KMS-11 (cell line): ENCODE measurements at regions not wholly inside any gene's neighbourhood (a gene's known extent, or its start where the extent isn't known, plus 50 kb on each side); places are given as distances from the start of the nearest gene placed in this dataset.

Experiments
- H2AFZ ChIP-seq: fragments of 200-600 bp; sonication (generic); 2 replicates; pipeline ENCODE4 v1.6.1; 2016; ENCODE audit warnings: antibody characterized with exemption, mixed run types, low read depth
- H3K27ac ChIP-seq: fragments of 200-600 bp; sonication (generic); 2 replicates; pipeline ENCODE4 v1.6.1; 2016; ENCODE audit warnings: mild to moderate bottlenecking, mixed run types
- H3K27me3 ChIP-seq: fragments of 200-600 bp; sonication (generic); 2 replicates; pipeline ENCODE4 v1.6.1; 2017; ENCODE audit warnings: mild to moderate bottlenecking, low read depth, mixed run types, moderate library complexity; ENCODE audit not compliant: insufficient read depth
- H3K36me3 ChIP-seq: fragments of 200-600 bp; sonication (generic); 2 replicates; pipeline ENCODE4 v1.6.1; 2017; ENCODE audit warnings: mild to moderate bottlenecking, mixed run types; ENCODE audit not compliant: insufficient read depth
- H3K4me1 ChIP-seq: fragments of 200-600 bp; sonication (generic); 2 replicates; pipeline ENCODE4 v1.6.1; 2016; ENCODE audit warnings: mild to moderate bottlenecking, low read depth, mixed run types; ENCODE audit not compliant: poor library complexity, severe bottlenecking
- H3K4me2 ChIP-seq: fragments of 200-600 bp; sonication (generic); 2 replicates; pipeline ENCODE4 v1.7.0; 2016; ENCODE audit warnings: mild to moderate bottlenecking, mixed run types
- H3K4me3 ChIP-seq: fragments of 200-600 bp; sonication (generic); IDR thresholded peaks from 2 replicates; pipeline ENCODE4 v1.6.1; 2017; ENCODE audit warnings: low read depth, low read length, mixed read lengths; ENCODE audit not compliant: insufficient read depth
- H3K79me2 ChIP-seq: fragments of 200-600 bp; sonication (generic); 2 replicates; pipeline ENCODE4 v1.6.1; 2016; ENCODE audit warnings: low read depth, mixed run types; ENCODE audit not compliant: insufficient read depth
- H3K9ac ChIP-seq: fragments of 200-600 bp; sonication (generic); 2 replicates; pipeline ENCODE4 v1.6.1; 2016; ENCODE audit warnings: mild to moderate bottlenecking, mixed run types
- H4K20me1 ChIP-seq: fragments of 200-600 bp; sonication (generic); 2 replicates; pipeline ENCODE4 v1.6.1; 2016; ENCODE audit warnings: mild to moderate bottlenecking, mixed run types; ENCODE audit not compliant: insufficient read depth
- CTCF ChIP-seq: fragments of 200-600 bp; sonication (generic); conservative IDR thresholded peaks from 2 replicates; pipeline ENCODE4 v1.6.1; 2017; ENCODE audit warnings: low read depth, mild to moderate bottlenecking, antibody characterized with exemption, low read length, moderate library complexity, mixed read lengths

DNA sequence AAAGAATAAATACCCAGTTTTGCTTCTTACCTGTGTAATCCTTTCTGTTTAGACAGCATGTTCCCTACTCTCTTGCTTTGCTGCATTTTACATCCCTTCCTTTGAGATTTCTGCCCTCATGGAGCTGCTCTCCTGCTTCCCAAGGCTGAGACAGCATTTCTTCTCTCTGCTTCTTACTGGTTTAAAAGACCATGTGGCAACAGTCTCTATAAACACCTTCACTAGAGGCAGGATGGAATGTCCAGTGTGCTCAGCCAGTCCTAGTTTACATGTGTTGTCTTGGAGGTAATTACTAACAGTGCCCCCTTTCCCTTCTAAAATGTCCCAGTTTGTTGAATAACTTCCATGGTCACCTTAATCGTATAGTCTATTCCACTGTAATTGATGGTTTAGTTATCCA lies 262.3 kb downstream of the CNTN3 start:
- H3K27me3 ChIP-seq: no peaks in the 10 kb centered on the region
- H3K27ac ChIP-seq: no peak overlapping the region
- H4K20me1 ChIP-seq: no peaks in the 10 kb centered on the region
- TF ChIP-seq CTCF: no peak
- no peak overlapping the region for H3K4me2 ChIP-seq
- H3K36me3 ChIP-seq: no peaks in the 10 kb centered on the region
- H3K79me2 ChIP-seq: no peaks in the 10 kb centered on the region
- no peak overlapping the region for H3K9ac ChIP-seq
- H3K4me3 ChIP-seq: no peak overlapping the region
- H2AFZ ChIP-seq: no peak overlapping the region
- H3K4me1 ChIP-seq: no peaks in the 10 kb centered on the region

- no peak overlapping the region for H3K4me3 ChIP-seq
- H3K4me2 ChIP-seq: no peak overlapping the region
- no peaks in the 10 kb centered on the region for H3K79me2 ChIP-seq
- no peak for TF ChIP-seq CTCF
- H3K27ac ChIP-seq: no peak overlapping the region
- no peak overlapping the region for H3K9ac ChIP-seq
- no peaks in the 10 kb centered on the region for H3K27me3 ChIP-seq
- no peaks in the 10 kb centered on the region for H4K20me1 ChIP-seq
- no peaks in the 10 kb centered on the region for H3K4me1 ChIP-seq
- H2AFZ ChIP-seq: no peak overlapping the region
- no peaks in the 10 kb centered on the region for H3K36me3 ChIP-seq
Observed at GRCh38 chr3:74351213-74351612, 263.2 kb downstream of the CNTN3 start.

DNA sequence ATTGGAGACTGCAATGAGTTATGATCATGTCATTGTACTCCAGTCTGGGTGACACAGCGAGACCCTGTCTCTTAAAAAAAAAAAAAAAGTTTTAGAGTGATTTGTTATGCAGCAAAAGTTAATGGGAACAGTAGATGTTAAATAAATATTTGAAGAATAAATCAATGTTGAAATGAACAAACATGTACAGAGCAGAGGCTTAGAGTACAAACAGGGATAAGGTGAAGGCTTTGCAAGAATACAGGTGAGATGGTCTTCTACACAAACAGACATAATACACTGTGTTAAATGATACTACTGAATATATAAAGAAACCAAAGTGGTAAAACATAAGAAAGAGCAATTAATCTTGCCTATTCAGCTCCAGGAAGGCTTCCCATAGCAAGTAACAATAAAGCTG lies 265.4 kb downstream of the CNTN3 start:
- Histone ChIP-seq H3K27me3 (no peaks in the 10 kb centered on the region), H3K79me2 (no peaks in the 10 kb centered on the region)

GRCh38 chr3:74347563-74348268 lies 266.7 kb downstream of the CNTN3 start:
- H3K27ac ChIP-seq: no peak overlapping the region
- H3K9ac ChIP-seq: no peak overlapping the region
- H3K4me1 ChIP-seq: no peaks in the 10 kb centered on the region
- H2AFZ ChIP-seq: no peak overlapping the region
- H3K79me2 ChIP-seq: no peaks in the 10 kb centered on the region
- H3K36me3 ChIP-seq: no peaks in the 10 kb centered on the region
- H3K4me3 ChIP-seq: no peak overlapping the region
- H3K27me3 ChIP-seq: no peaks in the 10 kb centered on the region
- no peak for TF ChIP-seq CTCF
- H4K20me1 ChIP-seq: no peaks in the 10 kb centered on the region
- no peak overlapping the region for H3K4me2 ChIP-seq

More for the DNA sequence above, 265.4 kb downstream of the CNTN3 start:
- Histone ChIP-seq H3K9ac (no peak overlapping the region), H3K4me1 (no peaks in the 10 kb centered on the region), H3K27ac (no peak overlapping the region), H3K4me2 (no peak overlapping the region), H3K36me3 (no peaks in the 10 kb centered on the region), H2AFZ (no peak overlapping the region), H4K20me1 (no peaks in the 10 kb centered on the region), H3K4me3 (no peak overlapping the region)
- TF ChIP-seq CTCF: no peak
